NCI-H82 treated with DMSO at 0.1 percent for 48 hours (cell line): ENCODE measurements at regions not wholly inside any gene's neighbourhood (a gene's known extent, or its start where the extent isn't known, plus 50 kb on each side); places are given as distances from the start of the nearest gene placed in this dataset.
"Not testable (repeated sequence)": the region's sequence is repeated elsewhere in the genome, so short reads cannot be mapped to it uniquely, and the experiment has no call there.

ENCODE experiments used
- DNase-seq: peaks from one replicate; lab custom pipeline; 2025; ENCODE audit not compliant: unreplicated experiment; lab: John Stamatoyannopoulos, UW

- no peak for DNase-seq
Measured at GRCh38 chr3:78235841-78236240, 1195.9 kb downstream of the ROBO2 start.

GRCh38 chr3:78238811-78239210 is 1198.9 kb downstream of the ROBO2 start:
- DNase-seq: no peak

- DNase-seq: no peak
Measured at GRCh38 chr3:78242724-78243123, 1202.8 kb downstream of the ROBO2 start.

- no peak for DNase-seq
Measured at GRCh38 chr3:78244136-78244535, 1204.2 kb downstream of the ROBO2 start.

- no peak for DNase-seq
Measured at GRCh38 chr3:78249294-78249693, 1209.4 kb downstream of the ROBO2 start.

- DNase-seq: no peak
Measured at GRCh38 chr3:78253860-78254259, 1214.0 kb downstream of the ROBO2 start.

GRCh38 chr3:78255403-78255802 is 1215.5 kb downstream of the ROBO2 start:
- no peak for DNase-seq

- no peak for DNase-seq
Measured at GRCh38 chr3:78256123-78256522, 1216.2 kb downstream of the ROBO2 start.

- no peak for DNase-seq
Measured at GRCh38 chr3:78257951-78258530, 1218.1 kb downstream of the ROBO2 start.

GRCh38 chr3:78258798-78259197 is 1218.9 kb downstream of the ROBO2 start:
- no peak for DNase-seq

GRCh38 chr3:78260388-78260787 is 1220.5 kb downstream of the ROBO2 start:
- no peak for DNase-seq

- not testable (repeated sequence) for DNase-seq
Measured at GRCh38 chr3:78266550-78266949, 1226.7 kb downstream of the ROBO2 start.

- DNase-seq: no peak
Measured at GRCh38 chr3:78267235-78267634, 1227.3 kb downstream of the ROBO2 start.

GRCh38 chr3:78268087-78268486 is 1228.2 kb downstream of the ROBO2 start:
- DNase-seq: no peak

GRCh38 chr3:78268716-78269668 is 1229.1 kb downstream of the ROBO2 start:
- DNase-seq: no peak

GRCh38 chr3:78273326-78273725 is 1233.4 kb downstream of the ROBO2 start:
- no peak for DNase-seq

- DNase-seq: no peak
Measured at GRCh38 chr3:78274475-78275065, 1234.7 kb downstream of the ROBO2 start.

- DNase-seq: no peak
Measured at GRCh38 chr3:78275420-78275852, 1235.5 kb downstream of the ROBO2 start.

- DNase-seq: no peak
Measured at GRCh38 chr3:78277220-78277619, 1237.3 kb downstream of the ROBO2 start.

- DNase-seq: no peak
Measured at GRCh38 chr3:78277801-78278200, 1237.9 kb downstream of the ROBO2 start.

- DNase-seq: no peak
Measured at GRCh38 chr3:78279091-78279490, 1239.2 kb downstream of the ROBO2 start.

- DNase-seq: peak; percentile 88
Measured at GRCh38 chr3:78281381-78281780, 1241.5 kb downstream of the ROBO2 start.
